AG08396 (cell line): ENCODE measurements at regions not wholly inside any gene's neighbourhood (a gene's known extent, or its start where the extent isn't known, plus 50 kb on each side); places are given as distances from the start of the nearest gene placed in this dataset.
"Not testable (repeated sequence)": the region's sequence is repeated elsewhere in the genome, so short reads cannot be mapped to it uniquely, and the experiment has no call there.

Experiments
- DNase-seq: peaks from one replicate; pipeline ENCODE4 v3.0.0; 2012; ENCODE audit warnings: low spot score, mixed read lengths

DNA sequence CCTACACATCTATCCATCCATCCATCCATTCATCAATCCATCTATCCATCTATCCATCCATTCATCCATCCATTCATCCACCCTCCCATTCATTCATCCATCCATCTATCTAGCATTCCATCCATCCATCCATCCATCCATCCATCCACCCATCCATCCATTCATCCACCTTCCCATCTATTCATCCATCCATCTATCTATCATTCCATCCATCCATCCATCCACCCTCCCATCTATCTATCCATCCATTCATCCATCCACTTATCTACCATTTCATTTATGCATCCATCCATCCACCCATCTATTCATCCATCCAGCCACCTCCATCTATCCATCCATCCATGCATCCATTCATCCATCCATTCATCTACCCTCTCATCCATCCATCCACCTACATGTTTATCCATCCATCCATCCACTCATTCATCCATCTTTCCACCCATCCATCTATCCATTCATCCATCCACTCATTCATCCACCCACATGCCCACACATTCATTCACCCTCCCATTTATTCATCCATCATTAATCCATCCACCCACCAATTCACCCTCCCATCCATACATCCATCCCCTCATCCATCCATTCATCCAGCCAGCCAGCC is 258.5 kb downstream of the CRLF2 start:
- no peak for DNase-seq

DNA sequence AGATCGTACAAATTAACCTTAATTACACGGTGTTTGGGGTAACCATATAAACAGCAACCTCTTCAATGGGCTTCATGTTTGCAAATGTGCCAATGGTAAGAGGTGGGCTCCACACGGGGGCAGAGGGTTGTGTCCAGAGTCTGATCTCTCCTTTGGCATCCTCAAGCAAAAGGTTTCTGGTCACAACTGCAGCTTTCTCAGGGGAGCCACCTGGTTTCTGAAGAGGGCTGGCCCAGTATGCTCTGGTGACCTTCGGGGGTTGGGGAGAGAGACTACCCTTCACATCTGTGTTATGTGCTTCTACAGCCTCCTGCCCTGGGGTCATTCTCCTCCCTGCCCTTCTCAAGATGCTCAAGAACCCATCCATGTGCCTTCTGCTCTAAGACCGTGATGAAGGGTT is 259.6 kb downstream of the CRLF2 start:
- DNase-seq: no peak

DNA sequence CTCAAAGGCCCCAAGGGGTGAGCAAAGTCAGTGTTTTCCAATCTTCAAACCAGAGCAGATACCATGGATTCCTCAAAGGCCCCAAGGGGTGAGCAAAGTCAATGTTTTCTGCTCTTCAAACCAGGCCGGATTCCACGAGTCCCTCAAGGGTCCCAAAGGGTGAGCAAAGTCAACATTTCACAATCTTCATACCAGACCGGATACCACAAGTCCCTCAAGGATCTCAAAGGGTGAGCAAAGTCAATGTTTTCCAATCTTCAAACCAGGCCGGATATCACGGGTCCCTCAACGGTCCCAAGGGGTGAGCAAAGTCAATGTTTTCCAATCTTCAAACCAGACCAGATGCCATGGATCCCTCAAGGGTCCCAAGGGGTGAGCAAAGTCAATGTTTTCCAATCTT is 265.2 kb downstream of the CRLF2 start:
- not testable (repeated sequence) for DNase-seq

DNA sequence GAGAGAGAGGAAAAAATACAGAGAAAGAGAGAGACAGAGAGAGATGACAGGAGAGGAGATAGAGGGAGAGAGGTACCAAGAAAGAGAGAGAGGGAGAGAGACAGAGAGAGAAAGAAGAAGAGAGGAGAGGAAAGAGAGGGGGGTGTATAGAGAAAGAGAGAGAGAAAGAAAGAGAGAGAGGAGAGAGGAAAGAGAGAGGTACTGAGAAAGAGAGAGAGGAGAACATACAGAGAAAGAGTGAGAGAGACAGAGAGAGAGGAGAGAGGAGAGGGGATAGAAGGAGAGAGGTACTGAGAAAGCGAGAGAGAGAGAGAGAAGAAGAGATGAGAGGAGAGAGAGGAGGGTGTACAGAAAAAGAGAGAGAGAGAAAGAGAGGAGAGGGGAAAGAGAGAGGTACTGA is 269.4 kb downstream of the CRLF2 start:
- DNase-seq: no peak

DNA sequence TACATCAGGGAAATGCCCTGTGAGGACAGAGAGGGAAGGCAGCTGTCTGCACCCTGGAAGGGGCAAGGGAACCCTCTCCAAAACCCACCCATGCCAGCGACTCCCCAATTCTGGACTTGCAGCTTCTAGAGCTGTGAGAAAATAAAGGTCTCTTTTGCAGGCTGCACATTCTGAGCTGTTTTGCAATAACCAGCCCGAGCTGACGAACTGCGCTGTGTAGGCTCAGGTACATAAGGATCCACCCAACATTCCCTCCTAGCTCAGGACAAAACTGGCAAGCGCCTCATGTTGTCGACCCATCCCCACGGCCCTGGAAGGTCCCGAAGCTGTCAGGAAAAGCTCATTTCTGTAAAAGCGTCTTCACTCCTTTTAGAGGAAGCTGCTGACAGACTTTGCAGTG is 271.8 kb downstream of the CRLF2 start:
- DNase-seq: no peak

DNA sequence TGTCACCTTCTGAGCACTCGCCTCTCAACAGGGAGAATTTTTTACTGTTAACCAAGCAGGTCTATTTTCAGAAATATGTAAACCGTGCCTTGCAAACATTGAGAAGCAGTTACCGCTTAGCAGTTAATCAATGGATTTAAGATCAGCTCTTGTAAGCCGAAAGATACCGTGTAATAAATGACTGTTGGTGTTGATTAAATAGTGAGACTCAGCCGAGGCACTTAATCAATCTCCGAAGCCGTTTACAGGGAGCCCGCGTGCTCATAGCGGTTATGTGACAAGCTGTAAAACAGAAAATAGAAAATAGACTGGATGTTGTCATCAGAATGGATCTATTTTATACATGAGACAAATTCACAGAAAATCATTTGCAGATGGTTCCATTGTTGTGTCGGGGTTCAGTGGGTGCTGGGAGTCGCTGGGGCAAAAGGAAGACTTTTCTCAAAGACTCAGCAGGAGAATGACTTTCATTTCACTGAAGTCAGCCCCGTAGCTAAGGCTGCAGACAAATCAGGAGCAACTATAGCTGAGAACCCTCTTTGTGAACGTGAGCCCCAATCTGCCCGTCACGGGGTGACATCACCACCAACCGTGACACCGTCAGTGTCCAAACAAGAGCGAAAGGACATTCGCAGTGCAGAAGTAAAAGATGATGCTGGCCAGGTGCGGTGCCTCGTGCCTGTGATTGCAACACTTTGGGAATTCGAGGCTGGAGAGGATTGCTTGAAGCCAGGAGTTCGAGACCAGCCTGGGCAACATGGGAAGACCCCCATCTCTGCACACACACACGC is 275.3 kb downstream of the CRLF2 start:
- no peak for DNase-seq

DNA sequence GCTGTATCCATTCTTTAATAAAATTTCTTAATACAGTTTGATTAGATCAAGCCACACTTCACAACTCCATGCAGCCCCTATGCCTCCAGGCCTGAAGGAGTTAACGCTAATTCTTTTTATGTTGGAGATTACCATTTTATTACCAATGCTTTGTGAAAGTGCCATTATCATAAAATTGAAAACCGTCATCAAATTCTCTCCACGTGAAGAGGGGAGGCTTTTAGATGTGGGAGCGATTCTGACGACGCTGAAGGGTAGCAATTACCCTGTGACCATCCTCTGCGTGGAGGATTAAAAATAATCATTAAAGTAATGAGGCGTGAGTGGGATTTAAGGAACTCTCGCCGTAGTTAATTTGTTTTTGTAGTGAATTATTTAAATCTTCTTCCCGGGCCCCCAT is 278.8 kb downstream of the CRLF2 start:
- no peak for DNase-seq

DNA sequence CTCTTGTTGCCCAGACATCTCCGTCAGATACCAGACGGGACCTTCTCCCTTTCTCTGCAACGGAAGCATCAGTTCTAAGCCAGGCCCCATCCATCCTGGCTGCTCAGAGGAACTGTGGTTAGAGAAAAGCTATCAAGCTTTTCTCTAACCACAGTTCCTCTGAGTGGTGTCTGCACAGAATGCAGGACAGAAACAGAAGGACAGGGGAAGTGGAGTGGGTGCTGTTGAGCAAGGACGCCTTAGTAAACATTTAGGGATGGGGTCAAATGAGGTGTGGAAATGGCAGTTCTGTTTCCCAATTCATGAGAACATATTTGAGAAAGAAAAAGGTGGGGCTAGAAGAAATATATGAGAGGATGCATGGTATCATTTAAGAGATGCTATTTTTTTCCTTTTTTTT is 283.8 kb downstream of the CRLF2 start:
- DNase-seq: no peak

DNA sequence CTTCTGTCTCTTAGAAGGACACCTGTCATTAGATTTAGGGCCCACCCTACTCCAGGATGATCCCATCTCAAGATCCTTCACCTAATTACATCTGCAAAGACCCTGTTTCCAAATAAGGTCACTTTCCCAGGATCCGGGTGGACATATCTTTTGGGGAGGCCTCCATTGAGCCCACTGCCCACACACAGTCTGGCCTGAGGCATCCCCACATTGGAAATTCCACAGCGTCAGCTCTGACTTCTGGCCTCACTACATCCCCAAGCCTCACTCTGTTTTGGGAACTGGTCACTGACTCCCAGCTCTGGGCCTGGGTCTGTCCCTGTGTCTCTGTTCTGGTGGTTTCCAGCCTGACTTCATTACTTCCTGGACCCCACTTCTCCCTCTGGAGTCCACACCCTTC is 285.5 kb downstream of the CRLF2 start:
- no peak for DNase-seq

DNA sequence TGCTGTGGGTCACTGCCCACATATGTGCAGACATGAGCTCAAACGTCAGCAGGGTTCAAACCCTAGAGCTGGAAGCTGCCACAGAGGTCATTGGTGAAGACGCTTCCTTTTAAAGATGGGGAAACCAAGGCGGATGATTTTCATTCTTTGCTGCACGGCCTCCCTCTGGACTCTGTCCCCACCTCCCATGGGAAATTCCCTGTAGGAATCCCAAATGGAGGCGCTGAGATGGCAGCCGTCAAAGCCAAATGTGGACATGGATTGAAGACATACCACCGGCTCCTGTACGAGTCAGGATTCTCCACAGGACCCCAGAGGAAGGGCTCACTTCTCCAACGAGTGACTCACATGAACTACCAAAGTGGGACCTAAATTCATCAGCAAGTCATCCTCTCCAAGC is 286.4 kb downstream of the CRLF2 start:
- DNase-seq: no peak

DNA sequence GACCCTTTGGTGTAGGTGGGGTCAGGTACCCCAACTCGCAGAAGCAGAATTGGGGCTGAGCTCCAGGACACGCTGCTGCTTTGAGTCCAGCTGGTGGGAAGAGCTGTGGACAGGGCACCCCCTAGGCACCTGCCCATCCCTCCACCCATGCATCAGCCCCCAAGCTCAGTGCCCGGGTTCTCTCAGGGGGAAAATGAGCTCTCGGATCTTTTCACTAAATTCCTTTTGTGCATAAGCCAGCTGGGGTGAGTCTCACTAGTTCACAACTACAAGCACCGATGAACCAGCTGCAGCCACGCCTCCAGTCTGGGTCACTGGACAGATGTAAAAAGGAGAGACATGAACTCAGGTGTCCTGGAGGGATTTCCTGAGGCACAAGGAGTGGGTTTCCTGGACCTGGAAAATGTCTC is 286.8 kb downstream of the CRLF2 start:
- no peak for DNase-seq

DNA sequence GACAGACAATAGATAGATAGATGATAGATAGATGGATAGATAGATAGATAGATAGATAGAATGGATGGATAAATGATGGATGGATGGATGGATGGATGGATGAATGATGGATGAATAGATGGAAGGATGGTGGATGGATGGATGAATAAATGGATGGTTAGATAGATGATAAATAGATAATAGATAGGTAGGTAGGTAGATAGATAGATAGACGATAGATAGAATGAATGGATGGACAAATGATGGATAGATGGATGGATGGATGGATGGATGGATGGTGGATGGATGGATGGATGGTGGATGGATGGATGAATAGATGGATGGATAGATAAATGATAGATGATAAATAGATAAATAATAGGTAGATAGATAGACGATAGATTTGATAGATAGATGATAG is 287.4 kb downstream of the CRLF2 start:
- DNase-seq: no peak

DNA sequence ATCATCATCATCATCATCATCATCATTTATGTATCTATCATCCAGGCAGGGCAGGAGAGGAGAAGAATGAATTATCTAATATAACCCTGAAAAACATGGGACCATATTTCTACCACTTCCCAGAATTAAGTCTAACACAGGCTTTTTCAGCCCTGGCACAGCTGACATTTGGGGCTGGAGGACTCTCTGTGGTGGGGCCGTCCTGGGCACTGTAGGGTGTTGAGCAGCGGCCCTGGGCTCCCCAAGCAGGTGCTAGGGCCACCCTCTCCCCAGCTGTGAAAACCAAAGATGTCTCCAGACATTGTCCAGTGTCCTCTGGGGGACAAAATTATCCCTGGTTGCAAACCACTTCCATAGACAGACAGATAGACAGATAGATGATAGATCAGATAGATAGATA is 288.4 kb downstream of the CRLF2 start:
- no peak for DNase-seq

DNA sequence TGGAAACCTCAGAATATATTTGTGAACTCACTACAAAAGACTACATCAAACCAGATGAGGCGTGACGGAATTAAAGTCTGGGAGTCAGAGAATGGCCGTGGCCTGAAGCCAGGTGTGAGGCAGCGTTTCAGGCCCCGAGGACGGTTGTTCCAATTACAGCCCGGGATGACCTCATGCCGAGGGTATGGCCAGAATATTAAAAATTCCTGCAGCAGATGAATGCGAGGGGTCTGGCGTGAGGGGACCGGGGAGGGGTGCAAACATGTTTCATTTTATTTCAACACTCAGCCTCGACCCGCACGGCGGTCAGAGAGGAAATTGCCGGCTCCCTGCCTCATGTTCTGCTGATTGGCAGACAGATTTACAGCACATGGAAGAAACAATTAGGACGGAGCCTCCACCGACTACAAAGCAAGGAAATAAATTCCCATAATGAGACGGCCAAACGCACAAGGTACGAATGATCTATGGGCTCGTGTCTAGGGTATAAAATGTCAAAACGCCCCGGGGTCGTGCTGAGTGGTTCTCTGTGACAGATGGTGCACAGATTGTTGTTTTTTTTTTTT is 289.7 kb downstream of the SHOX start:
- DNase-seq: no peak

DNA sequence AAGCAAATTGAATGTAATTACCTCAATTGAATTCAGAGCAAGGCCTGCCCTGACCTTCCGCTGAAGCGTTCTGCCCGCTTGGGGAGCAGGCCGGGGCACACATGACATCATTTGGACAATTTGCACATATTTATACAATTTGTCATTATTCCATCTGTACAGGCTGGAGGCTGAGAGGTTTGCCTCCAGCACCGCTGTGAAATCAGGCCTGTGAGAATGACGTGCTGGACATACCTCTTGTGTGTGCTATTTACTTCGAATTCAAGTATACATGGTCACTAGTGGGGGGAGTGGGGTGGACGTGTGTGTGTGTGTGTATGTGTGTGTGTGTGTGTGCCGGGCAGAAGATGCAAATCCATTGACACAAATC is 285.6 kb downstream of the SHOX start:
- DNase-seq: no peak

DNA sequence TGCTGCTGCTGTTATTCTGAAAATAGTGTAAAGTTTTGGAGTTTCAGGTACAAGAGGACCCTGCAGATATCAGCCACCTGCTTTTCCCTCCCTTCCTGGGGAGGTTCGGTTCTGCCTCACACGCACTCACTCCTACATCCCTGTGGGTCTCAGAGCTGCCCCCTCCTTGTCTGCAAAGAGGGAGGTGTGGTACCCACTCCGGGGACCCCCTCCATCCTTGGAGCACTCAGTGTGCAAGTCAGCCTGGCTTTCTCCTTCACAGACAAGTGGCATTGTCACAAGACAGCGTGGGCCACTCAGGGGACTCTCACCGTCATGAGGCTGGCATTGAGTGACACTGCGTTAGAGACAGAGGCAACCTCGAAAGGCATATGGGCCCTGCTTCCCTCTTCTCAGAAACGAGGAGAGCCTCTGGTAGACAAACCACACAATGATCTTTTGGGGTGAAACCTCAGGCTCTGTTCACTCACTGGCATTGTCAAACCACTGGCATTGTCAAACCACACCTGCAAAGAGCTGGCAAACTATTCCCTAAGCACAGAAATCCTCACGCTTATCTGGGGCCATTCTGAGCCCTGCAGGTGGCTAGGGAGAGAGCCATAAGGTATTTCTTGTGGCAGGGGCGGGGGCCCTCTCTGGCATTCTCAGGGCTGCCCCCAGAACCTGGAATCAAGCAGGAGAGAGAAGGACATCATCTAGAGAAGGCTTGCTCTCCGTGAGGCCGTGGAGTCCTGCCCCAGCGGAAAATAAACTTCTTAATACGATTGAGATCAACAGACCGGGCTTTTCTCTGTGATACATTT is 285.0 kb downstream of the SHOX start:
- no peak for DNase-seq

DNA sequence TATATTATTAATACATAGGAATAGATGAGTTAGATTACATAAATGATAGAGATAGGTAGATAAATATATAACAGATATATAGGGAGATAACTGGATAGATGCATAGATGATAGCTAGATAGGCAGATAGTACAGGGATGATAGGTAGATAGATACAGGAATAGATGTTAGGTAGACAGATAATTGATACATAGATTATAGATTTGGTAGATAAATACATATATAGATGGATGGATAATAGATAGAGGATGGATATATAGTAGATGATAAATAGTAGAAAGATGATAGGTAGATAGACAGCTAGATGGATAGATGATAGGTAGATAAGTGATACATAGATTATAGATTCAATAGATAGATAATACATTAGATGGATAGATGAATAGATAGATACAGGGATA is 283.6 kb downstream of the SHOX start:
- DNase-seq: no peak

DNA sequence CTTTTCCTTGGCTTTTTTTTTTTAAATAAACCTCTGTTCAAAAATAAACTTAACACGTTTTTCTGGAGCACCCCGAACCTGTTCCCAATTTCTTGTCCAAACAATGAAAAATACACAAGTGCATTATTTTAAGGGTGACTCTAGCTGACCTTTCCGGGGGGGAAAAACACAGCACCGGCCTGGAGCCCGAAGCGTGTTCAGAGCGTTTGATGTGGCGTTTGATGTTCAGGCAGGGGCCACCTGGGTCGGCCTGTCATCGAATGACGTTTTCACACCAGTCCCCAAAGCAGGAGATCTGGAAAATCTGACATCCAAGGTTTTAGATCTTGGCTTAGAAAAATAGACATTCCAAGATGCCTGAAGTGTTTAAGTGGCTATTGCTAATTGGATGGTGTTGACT is 282.1 kb downstream of the SHOX start:
- DNase-seq: no peak

DNA sequence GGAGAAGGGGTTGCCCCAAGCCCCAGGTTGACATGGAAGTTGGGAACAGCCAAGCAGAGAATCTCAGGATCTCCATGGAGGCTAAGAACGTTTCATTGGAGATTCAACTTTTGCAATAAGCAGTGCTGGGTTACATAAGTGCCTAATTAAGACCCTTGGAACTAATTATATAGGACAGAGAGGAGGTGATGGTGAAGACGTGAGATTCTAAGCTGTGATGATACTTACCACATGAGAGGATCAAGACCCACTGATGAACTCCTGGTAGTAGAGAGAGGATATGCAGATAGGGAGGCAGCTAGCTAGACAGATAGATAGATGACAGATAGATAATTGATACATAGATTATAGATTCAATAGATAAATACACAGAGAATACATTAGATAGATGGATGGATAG is 278.5 kb downstream of the SHOX start:
- DNase-seq: not testable (repeated sequence)

DNA sequence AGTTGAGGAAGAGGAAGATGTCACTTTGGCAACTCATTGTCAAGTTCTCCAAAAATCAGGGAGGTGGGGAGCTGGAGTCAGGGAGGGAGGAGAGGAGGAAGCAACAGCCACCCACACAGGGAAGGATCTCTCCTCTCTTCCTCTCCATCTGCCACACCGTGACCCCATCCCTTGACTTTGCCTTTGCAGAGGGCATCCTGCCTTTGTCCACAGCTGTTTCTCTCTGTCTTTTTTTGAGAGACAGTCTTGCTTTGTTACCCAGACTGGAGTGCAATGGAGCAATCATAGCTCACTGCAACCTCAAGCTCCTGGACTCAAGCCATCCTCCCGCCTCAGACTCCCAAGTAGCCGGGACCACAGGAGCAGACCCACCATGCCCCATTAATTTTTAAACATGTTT is 276.0 kb downstream of the SHOX start:
- no peak for DNase-seq

DNA sequence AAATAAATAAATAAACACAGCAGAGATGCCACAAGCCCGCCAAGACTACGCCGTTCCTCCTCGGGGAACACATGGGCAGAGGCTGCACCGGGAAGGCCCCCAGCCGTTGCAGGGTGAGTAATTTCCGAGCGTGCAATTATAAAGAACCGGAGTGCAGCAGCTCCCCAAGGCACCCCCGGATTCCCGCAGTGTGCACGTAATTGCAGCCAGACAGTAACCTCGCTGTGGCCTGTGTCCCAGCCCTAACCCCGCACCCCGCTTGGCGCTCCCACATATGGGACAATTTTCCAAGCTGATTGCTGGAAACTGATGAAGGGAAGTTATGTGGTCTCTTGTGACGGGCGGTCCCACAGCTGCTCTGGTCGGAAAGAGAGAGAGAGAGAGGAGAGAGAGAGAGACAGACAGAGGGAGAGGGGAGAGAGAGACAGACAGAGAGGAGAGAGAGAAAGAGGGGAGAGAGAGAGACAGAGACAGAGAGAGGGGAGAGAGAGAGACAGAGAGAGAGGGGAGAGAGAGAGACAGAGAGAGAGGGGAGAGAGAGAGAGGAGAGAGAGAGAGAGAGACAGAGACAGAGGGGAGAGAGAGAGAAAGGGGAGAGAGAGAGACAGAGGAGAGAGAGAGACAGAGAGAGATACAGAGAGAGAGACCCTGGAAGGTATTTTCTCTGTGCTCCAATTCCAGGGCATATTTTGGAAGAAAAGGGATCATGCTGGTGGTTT is 275.4 kb downstream of the SHOX start:
- no peak for DNase-seq

DNA sequence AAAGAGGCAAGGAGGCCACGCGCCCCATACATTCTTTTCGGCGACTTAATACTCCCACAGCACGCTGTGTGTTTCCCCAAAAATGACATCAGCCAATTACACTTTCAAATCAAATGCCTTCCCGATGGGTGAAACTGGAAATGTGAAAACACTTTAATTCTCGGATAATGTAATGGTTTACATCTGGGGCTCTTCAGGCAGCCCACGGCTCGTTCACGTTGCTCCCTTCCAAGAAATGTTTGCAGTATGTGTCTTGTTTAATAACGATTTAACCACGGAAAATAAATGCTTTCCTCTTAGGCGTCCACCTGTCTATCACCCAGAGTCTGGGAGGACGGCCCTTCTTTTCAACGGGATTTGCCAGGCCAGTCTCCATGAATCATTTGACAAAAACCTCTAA is 272.5 kb downstream of the SHOX start:
- no peak for DNase-seq
